Epithelial cell of esophagus (primary cell): ENCODE measurements at regions not wholly inside any gene's neighbourhood (a gene's known extent, or its start where the extent isn't known, plus 50 kb on each side); places are given as distances from the start of the nearest gene placed in this dataset.

Experiments used
- DNase-seq: peaks from one replicate; pipeline ENCODE4 v3.0.0; 2010; ENCODE audit warnings: low read depth
- H3K4me3 ChIP-seq: 2 replicates; pipeline ENCODE4 v1.5.1; 2011; ENCODE audit warnings: mild to moderate bottlenecking, low read length, control low read depth
- TF ChIP-seq, protein P1 (sequence below): IDR thresholded peaks from 2 replicates; pipeline ENCODE4 v1.5.1; 2011; ENCODE audit warnings: low read depth, mild to moderate bottlenecking, low read length, control low read depth, inconsistent platforms; ENCODE audit not compliant: insufficient read depth; ENCODE audit errors: missing control alignments

DNA sequence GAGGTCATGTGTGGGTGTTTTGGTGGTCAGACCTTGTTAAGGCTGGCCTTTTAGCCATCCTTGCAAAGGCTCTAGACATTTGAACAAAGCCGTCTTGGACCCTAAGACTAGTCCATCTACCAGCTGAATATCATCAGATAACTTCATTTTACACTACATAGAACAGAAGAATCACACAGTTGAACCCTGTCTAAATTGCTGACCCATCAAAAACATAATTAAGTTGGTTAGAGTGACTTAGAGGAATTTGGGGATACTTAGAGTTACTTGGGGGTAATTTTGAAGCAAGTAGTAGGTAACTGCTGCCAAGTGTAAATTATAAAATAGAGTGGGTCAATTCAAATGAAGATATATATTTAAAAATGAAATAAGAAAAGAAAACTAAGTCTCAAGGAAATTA is 102.9 kb upstream of the ADGRL4 start:
- TF ChIP-seq, protein P1, sequence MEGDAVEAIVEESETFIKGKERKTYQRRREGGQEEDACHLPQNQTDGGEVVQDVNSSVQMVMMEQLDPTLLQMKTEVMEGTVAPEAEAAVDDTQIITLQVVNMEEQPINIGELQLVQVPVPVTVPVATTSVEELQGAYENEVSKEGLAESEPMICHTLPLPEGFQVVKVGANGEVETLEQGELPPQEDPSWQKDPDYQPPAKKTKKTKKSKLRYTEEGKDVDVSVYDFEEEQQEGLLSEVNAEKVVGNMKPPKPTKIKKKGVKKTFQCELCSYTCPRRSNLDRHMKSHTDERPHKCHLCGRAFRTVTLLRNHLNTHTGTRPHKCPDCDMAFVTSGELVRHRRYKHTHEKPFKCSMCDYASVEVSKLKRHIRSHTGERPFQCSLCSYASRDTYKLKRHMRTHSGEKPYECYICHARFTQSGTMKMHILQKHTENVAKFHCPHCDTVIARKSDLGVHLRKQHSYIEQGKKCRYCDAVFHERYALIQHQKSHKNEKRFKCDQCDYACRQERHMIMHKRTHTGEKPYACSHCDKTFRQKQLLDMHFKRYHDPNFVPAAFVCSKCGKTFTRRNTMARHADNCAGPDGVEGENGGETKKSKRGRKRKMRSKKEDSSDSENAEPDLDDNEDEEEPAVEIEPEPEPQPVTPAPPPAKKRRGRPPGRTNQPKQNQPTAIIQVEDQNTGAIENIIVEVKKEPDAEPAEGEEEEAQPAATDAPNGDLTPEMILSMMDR, result no peak
- no peak for DNase-seq
- H3K4me3 ChIP-seq, result no peak overlapping the region

DNA sequence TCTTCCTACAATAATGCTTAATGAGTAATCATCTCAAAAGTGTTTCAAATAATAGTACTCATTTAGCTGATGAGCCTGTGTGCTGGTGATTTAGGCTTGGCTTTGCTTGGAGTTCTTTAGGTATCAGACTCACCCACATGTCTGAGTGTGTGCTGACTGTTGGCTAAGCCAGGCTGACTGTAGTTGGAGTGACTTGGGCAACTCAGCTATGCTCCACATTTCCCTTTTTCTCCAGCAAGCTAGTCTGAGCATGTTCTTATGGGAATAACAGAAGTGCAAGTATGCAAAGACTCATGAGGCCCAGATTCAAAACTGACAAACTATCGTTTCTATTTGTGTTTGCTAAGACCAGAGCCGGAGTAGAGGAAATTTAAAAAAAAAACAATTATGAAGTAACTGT is 99.0 kb upstream of the ADGRL4 start:
- TF ChIP-seq, protein P1, result no peak
- DNase-seq, result peak; percentile 99
- H3K4me3 ChIP-seq, result no peak overlapping the region

DNA sequence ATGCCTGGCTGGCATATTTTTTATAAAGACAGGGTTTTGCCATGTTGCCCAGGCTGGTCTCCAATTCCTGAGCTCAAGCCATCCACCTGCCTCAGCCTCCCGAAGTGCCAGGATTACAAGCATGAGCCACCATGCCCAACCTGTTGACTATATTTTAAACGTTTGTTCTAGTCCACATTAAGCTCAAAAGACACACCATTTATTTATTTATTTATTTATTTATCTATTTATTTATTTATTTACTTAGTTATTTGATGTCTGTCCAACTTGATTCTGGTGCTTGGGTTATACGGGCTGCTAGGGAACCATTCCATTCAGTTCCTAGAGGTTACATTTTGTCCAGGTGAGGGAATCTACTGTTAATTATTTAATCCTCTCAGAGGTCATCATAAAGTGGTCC is 98.1 kb upstream of the ADGRL4 start:
- H3K4me3 ChIP-seq, result no peak overlapping the region
- no peak for DNase-seq
- TF ChIP-seq, protein P1, result no peak

DNA sequence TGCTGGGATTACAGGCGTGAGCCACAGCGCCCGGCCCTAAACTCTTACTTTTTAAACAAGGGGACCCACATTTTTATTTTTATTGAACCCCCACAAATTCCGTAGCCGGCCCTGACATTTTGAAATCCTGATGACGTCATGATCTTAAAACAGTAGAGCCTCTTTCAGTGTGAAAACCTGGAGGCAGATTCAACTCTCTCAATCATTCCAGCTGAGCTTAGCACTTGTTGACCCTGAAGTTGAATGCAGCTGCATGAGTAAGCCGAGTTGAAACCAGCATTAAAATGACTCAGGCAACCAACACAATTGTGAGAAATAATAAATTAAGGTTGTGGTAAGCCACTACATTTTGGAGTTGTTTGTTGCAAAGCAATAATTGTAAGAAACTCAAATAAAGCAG is 93.9 kb upstream of the ADGRL4 start:
- peak; percentile 91 for DNase-seq

DNA sequence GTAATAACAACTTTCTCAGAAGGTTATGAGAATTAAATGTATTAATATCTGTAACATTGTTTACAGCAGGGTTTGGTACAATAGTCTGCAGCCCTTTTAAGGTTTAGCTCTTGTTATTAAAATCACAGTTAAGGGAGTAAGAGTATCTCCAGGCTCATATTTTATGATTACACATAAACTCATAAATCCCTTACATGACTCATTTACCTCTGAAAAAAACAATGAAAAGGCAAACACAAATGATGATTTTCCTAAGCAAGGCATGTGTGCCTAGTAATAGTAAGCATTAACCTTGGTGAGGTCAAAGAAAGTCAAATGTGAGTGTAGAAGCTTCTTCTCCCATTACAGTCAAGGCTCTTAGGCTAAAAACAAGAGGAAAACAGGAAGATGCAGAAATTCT is 84.5 kb upstream of the ADGRL4 start:
- DNase-seq, result peak; percentile 45
- TF ChIP-seq, protein P1, result no peak
- H3K4me3 ChIP-seq, result no peak overlapping the region

More for the DNA sequence above, 93.9 kb upstream of the ADGRL4 start:
- TF ChIP-seq, protein P1, result no peak
- no peak overlapping the region for H3K4me3 ChIP-seq

DNA sequence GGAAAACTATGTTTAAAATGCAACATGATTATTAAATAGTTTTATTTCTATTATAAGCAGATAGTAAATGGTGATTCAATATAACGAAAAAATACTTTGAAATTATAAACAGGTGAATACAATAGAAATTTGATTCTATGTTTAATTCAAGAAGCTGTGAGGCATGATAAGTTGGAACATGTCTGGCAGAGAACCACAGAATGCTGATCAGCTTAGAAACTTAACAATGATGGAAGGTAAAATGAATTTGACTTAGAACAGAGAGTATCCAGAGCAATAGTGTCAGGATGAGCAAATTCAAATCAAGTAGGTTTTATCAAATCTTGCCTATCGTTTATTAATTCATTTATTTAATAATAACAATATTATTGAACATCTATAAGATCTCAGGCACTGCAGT is 83.4 kb upstream of the ADGRL4 start:
- TF ChIP-seq, protein P1, result no peak
- peak; percentile 80 for DNase-seq

DNA sequence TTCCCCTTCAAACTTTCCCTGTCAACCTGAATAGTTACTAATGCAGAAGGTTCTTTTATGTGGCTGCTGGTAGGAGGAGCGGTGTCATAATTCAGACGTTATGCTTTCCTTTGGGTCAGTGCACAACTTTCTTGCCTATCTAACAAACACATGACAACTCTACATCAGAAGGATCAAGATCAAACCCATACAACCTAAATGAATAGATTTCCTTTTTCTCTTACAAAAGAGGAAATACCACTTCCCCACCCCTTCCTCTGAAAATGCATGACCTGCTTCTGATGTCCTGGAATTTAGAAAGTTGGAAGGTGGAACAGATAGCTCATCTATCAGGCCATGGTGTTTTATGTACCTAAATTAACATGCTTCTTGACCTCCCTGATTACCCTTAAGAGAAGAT is 75.7 kb upstream of the ADGRL4 start:
- no peak for DNase-seq
- TF ChIP-seq, protein P1, result no peak
- no peak overlapping the region for H3K4me3 ChIP-seq

More for the DNA sequence above, 83.4 kb upstream of the ADGRL4 start:
- no peak overlapping the region for H3K4me3 ChIP-seq
